Stimulated activated CD4-positive, alpha-beta T cell treated with anti-CD3 and anti-CD28 coated beads, Interleukin-4, amount 100 ng/mL, for 24 hours (primary cell): ENCODE measurements at regions not wholly inside any gene's neighbourhood (a gene's known extent, or its start where the extent isn't known, plus 50 kb on each side); places are given as distances from the start of the nearest gene placed in this dataset.

Experiments
- DNase-seq: peaks from one replicate; pipeline ENCODE4 v3.0.0-alpha.2; 2020

DNA sequence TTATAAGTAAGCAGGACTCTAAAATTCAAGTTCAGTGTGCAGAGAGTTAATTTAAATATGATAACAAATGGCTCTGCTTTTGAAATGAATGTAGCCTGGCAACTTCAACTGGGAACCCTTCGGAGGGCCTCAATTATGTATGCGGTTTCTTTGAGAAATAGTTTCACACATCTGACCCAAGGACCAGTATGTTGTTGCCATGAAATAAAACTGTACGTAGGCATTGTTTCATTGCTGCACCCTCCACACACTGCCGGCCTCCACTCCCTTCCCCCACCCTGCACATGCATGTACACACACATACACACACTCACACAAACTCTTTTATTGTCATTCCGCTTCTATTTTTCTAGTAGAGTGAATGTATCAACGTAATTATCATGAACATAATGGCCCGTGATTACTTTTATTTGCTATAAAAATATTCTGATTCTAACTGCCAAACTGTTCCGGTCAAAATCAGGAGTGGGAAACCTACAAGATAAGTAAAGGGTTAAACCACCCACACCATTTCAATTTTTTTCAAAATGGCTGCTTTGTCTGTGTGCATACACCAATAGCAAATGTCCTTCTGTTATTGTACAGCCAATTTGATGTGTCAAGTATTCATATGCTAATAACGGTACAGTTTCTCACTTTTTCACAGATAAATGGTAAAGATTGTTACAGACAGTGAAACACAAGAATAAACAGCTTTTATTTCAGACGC, 215.5 kb upstream of the TMEM161B start:
- no peak for DNase-seq

DNA sequence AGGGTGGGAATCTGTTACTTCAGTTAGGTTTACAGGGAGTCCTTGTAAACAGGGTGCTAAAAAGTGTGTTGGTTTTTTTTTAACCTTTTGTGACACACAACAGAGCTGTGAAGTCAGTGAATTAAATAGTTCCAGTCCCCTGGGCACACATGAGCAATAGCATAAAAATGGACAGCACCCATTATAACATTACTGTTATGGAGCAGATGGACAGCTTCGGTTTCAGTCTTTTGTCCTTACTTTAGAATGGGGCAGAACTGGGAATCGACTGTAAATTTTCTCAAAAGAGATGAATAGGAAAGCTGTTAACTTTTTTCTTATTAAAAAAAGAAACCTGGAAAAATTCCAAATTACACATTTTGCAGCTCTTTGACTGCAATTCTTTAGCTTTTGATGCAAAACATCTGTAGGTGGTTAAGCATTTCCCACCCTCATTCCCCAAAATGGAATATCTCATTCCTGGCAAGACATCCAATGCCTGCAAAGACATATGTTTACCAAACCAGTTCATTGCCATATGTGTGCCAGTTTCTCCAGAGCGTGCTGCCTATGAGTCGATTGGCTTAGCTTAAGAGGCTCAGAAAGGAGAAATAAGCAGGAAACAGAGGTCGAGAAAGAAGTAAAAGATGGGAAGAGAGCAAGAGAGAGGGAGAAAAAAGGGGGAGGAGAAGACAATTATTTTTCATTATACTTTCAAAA, 212.3 kb upstream of the TMEM161B start:
- DNase-seq: no peak

DNA sequence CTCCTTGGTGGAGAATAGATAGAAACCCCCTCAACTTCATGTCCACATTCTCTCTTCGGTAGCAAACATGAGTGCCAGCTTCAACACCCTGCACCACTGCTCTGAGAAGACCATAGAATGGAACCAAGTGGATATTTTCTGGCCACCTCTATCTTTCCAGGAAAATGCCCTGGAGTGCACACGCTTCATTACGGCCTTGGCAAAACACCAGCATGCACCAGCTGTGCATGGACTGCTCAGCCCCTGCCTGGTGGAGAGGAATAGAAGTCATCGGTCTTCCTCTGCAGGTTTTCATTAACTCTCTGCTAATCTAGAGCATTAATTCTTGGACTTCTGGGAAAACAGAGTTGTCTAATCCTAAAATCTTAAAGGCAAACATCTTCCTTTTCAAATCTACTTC, 211.6 kb upstream of the TMEM161B start:
- DNase-seq: no peak

DNA sequence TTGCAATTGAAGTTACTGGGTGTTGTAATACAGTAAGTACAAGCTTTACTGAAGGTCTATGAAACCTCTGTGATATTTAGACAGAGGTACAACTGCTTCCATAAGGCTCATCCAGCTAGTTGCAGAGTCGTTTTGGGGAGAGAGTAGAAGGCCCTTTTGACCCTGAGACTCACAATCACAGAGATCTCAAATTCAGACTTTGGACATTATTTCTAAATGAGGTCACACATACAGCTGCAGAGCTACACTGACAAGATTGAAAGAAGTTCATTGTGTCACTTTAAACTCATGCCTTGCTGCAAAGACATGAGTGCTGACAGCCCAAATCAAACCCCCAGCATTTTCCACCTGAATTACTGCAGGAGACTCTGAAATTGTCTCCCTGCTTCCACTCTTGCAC, 205.9 kb upstream of the TMEM161B start:
- no peak for DNase-seq

DNA sequence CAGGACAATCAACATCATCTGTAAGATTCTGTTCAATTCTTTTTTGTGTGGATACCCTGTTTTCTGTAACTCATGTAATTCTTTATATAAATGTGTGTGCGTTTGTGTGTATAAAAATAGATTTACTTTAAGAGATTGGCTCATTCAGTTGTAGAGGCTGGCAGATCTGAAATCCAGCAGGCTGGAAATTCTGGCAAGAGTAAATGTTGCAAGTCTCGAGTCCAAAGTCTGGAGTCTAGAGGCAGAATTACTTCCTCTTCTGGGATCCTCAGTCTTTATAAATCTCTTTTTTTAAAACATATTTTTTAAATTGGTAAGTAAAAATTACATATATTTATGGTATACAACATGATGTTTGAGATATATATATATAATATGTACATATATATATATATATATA, 202.1 kb upstream of the TMEM161B start:
- DNase-seq: no peak

DNA sequence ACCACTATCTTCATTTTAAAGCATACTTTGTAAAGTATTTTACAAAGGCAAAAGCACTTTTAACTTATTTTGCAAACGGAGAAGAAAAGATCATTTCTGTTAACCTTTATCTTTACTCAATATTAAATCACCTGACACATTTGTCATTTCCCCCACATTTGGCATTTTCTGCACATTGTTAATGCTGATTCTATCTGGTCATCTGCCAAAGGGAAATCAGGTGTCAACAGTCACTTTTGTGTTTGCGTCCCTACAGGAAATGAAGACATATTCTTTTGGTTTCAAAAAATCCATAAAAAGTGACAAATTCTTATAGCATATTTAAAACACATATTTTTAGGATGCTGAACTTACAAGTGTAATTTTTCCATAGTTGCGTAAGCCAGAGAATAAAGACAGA, 191.3 kb upstream of the TMEM161B start:
- DNase-seq: no peak

DNA sequence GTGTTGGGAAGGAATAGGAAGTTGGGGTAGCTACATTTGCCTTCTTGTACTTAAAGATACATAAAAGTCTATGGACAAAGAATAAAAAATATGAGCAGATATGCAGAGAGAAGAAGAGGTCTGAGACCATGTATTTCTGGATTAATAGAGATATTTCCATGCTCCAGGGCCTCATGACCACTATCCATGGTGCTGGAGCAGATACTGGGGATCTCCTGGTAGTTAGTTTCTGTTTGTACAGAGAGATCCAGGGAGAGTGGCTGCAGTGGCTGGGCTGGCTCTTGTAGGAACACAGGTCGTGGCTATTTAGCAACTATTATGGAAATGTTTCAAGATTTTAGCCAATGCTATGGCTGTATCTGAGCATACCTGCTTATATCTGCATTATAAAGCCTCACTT, 184.2 kb upstream of the TMEM161B start:
- DNase-seq: no peak

DNA sequence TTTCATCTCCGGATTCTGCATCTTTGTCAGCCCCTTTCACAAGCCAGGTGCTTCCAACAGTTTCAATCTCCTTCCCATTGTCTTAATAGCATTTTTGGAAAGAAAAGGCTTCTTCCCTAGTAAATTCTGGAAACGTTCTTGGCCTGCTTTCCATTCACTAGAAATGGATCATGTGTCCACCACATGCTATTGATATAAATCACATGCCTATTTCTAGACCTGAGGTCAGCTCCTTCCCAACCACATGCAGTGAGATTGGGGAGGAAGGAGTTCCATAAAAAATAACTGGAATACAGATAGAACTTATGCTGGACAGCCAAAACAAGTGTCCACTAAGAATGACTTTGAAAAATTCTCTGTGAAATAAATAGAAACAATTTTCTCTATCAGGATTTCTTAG, 181.6 kb upstream of the TMEM161B start:
- no peak for DNase-seq

DNA sequence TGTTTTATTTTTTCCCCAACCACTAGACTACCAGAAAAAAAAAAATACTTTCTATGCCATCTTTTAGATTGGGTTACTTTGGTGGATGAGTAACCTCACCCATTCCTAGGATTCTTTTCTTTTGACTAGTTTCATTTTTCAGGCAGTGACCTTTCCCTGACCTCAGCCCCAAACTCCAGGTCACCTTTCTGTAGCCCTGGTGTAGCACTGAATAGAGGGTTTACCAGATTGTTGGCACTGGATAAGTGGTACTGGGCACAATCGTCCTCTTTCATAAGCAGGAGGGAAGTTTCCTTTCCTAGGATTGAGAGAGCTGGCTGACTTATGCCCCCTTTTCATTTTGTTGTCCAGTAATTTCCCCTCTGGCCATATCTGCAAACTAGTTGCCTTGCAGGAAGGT, 169.4 kb upstream of the TMEM161B start:
- DNase-seq: no peak

DNA sequence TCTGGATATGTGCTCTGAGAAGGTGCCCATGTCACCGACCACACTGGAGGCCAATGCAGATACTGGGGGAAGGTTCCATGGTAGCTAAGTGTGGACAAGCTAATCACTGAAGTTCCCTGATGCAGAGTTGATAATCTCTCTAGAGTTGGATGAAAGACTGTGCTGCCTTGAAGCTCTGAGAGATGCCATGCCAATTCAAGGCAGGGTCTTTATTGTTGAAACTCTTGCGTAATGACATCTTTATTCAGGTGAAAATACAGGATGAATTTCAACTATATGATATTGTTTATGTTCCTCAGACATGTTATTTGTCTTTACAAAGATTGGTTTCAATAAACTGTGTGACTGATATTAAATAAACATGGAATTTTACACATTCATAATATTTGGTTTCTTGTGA, 167.6 kb upstream of the TMEM161B start:
- no peak for DNase-seq

DNA sequence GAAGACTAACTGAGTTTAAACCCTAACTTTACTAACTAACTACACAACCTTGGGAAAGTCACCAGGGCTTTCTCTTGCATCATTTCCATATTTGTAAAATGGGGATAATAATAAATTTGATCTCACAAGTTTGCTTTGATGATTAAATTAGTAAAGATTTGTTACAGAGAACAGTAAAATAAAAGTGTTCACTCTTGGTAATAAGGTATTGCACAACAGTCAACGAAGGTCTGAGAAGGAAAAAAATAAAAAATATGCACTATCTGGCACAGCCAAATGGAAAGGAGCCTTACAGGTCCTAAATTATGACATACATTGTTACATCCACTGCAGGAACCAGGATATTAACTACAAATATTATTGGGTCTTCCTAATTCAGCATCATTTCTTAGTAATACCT, 160.0 kb upstream of the TMEM161B start:
- DNase-seq: no peak

DNA sequence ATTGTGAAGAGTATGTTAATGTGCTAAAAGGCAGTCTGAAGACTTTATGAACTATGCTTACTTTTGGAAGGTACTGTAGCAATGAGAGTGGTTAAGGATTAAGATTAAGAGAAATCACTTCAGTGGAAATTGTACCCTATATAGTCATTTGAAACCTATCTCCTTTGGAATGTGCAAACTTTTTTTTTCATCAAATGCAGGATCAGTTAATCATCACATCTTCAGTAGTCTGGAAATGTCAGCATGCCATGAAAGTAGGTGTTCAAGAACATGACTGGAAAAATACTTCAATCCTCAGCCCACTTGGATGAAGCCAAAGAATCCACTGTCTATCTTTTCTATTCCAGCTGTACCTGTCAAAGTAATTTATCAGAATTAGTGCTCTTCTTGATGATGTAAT, 157.8 kb upstream of the TMEM161B start:
- no peak for DNase-seq

DNA sequence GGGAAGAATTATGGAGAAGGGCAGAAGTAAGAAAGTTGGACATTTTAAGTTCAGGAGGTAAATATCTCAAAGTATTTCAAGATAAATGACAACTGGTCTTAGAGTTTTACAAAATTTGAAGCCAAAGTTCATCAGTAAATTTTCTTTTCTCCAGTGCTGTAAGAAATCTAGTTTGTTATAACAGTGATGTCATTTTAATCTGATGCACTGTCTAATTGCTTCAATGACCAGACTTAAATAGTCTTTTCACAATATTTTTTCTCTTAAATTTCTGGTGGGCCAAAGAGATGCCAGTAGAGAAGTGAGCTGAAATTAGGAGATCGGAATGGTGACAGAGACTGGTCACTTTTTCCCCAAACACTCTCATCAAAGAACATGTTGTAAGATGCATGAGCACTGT, 156.5 kb upstream of the TMEM161B start:
- DNase-seq: no peak

DNA sequence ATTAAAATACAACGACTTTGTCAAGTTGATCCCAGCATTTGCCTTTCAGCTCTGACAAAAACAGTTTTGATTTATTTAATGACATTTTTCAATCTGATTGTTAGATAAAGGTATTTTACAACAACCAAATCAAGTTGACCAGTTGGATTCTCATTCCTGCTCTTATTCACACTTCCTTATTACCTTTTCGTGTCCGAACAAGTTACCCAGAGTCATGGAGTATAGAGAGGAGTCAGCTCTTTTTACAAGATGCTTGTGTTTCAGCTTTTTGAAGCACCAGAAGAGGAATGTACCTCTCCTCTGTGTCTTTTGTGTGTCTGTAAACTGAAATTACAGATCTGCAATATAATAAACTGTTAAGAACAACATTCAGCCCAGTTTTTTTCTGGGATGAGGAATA, 151.3 kb upstream of the TMEM161B start:
- DNase-seq: no peak

DNA sequence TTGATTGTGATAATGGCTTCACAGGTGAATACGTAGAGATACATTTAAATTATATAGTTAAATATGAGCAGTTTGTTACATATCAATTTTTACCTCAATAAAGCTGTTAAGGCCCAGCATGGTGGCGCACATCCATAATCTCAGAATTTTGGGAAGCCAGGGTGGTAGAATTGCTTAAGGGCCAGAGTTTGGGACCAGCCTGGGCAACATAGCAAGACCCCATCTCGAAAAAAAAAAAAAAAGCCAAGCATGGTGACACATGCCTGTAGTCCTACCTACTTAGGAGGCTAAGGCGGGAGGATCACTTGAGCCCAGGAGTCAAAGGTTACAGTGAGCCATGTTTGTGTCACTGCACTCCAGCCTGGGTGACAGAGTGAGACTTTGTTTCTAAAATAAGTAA, 138.7 kb upstream of the TMEM161B start:
- DNase-seq: no peak

DNA sequence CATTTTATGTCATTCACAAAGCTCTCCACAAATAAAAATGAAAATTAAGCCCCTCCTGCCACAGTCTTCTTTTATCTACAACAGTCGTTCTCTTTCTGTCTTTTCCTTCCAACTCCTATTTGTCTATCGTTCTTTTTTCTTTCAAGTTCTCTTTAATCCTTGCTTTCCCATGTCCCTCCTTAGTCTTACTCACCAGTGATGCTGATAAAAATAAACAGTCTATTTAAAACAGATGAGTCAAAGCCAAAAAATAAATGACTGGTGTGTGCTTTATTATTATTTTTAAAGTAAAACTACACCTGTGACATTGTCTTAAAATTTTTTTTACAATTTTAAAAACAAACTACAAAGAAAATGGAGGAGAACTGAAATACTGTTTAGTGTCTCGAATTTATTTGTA, 137.1 kb upstream of the TMEM161B start:
- no peak for DNase-seq

DNA sequence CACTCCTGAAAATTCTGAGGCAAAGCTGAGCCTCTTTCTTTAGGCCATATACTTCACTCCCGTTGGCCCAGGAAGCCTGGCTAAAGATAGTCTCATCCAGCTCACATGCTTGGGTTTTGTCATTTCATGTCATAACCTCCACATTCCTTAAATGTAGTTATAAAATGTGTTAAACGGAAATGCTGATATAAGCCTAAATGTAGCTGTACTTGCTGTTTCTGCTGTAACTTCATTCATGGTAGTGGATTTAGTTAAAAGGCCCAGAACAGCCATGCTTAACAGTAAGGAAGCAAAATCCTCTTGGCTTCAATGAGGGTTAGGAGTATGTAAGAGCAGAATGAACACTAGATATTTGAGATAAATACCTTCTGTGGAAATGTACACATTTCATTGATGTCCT, 135.8 kb upstream of the TMEM161B start:
- no peak for DNase-seq

DNA sequence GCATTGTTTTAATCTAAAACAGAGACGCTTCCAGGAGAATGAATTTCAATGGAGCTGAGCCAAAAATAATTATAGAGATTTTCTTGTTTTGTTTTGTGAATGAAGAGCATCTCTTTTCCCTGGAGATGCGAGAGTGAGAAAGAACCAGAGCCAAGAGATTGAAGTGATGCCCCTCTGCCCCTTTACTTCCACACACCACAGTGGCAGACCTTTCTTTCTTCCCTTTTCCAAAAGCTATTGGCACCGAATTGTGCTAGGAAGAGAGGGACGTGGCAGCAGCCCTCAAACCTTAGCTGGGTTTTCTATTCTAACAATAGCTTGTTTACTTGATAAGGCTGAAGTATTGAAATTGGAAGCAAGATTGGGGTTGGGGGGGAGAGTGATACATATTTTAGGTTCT, 133.0 kb upstream of the TMEM161B start:
- DNase-seq: no peak

DNA sequence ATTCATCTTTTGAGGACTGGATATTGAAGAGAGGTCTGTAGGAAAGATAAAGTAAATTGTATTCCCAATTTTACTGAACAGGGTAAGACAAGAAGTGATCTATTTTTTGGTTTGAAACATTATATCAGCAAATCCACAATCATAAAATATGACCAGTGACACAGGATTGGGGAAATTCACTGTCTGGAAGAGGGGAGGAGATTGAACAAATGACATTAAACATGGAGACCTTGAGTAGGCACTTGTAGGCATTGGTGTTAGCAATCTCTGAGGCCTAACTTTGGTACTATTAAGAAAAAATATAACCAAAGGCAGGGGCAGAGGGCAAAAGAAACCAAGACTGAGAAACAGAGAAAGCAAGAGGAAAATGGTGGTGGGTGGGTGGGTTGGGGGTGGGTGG, 132.6 kb upstream of the TMEM161B start:
- no peak for DNase-seq

DNA sequence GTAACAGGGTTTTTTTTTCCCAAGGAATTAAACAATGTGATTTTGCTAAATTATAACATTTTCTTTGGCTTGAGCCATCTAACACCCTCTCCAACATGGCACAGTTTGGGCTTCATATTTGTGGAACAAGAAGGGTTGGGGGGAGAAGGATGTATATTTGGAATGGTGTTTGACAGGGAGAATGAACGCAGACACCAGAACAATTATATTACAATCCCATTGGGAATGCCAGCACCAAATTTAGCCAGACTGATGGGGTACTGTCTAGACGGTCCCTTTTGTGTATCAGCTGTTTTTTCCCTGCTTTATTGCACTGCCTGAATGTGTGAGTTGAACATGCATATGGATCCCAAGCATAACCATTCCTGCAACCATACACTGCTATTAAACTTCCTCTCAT, 130.9 kb upstream of the TMEM161B start:
- DNase-seq: no peak

DNA sequence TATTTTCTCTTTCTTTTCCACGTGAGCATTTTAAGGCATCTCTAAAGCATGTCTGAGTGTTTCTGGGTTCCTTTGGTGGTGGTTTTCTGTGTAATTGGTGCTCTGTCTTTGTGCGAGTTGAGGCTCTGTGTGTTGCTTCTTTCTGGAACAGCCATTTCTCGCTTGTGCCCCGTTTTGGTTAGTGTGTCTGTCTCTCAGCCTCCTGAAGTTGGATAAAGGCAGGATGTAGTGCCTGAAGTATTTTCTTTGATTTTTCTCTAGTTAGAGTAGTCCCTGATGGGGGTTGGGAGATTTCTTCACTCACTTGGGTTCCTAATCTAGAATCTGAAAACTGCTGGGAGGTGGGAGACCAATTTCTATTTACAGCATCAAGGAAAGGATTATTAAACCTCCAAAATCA, 129.7 kb upstream of the TMEM161B start:
- no peak for DNase-seq

DNA sequence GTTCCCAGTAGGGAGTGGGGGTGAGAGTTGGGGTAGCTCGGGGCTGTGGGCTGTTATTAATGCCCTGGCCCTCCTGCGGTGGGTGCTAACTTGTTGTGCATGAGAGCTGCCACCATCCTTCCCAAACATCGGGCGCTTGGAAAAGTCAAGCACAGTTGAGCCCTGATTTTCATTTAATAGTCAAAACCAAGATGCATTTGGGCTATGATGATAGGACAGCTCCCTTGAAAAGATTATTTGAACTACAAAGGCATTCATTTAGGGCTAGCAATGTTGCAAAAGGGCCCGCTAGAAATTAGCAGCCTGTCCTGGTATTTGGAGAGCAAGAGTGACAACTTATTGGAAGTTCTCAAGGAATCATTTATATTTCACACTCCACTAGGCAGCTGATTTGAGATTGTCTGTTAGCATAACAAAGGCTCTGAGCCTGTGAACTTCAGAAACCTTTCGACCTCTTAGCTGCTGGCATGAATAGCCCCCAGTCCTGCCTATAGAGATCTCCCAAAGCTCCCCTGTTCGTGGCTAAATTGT, 128.2 kb upstream of the TMEM161B start:
- DNase-seq: no peak

DNA sequence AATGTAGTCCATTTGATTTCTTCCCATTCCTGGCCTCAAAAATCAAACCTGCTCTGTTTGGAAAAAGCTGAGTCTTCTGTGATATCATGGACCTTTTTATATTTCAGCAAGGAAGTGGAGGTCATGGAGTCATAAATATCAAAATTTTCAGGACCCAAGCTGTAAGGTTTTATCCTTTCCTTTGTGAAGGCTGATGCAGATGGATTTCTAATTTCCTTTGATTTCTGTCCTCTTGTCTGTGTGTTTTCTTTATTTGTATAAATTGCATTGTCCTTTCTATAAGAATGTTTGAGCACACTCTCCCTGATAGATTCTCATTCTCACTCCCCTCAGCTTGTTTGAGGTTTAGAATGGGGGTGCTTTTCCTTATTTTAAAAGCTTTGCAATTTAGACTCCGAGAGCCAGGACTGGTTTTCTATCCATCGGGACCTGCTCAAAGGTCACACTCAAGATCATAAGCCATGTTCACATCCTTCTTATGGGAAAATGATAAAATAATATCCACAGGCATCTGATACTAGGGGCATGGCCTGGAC, 127.4 kb upstream of the TMEM161B start:
- DNase-seq: no peak

DNA sequence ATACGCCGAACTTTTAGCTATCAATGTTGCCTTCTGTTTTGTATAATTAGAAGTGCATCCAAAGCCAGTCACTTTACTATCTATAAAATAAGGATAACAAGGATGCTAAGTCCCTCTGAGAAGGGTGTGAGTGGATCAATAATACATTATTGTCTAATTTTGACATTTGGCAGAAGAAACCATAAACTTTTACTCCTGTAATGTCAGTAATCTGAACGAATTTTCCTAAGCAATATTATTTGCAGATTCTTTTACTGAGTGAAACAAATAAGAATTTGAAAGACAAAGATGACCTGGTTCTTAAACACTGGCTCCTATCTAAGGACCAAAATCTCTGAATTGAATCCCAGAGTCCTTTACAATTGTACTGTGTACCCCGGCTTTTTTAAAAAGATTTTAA, 126.6 kb upstream of the TMEM161B start:
- no peak for DNase-seq
